IMR-90 (cell line): ENCODE measurements at regions not wholly inside any gene's neighbourhood (a gene's known extent, or its start where the extent isn't known, plus 50 kb on each side); places are given as distances from the start of the nearest gene placed in this dataset.

Source experiments
- ATAC-seq: fragments of 200-7000 bp; cut with Tn5 transposase; 2 replicates; pipeline ENCODE4 v1.9.1; 2020; ENCODE audit warnings: low read depth, mild to moderate bottlenecking, moderate library complexity
- BruUV-seq: library from RNA; stranded (reverse); fragments of 400-500 nt; replicated peaks from 2 replicates; lab custom pipeline; 2021; lab: Mats Ljungman, UMichigan
- CTCF ChIA-PET: fragments of 300-600 bp; formaldehyde crosslinking; extraction: SDS; loops from one replicate; lab custom pipeline; 2021; ENCODE audit warnings: antibody characterized with exemption; lab: Yijun Ruan, JAX
- POLR2A ChIA-PET: fragments of 300-600 bp; sonication (Branson Sonifier 250); formaldehyde crosslinking; loops from one replicate; lab custom pipeline; 2022; ENCODE audit warnings: antibody characterized with exemption; ENCODE audit not compliant: unreplicated experiment; lab: Charles Lee
- DNase-seq: peaks from one replicate; pipeline ENCODE4 v3.0.0; 2013
- H2AFZ ChIP-seq: replicated peaks from 2 replicates; pipeline ENCODE3; 2013; ENCODE audit warnings: low read length, mild to moderate bottlenecking; ENCODE audit not compliant: poor library complexity
- H2AK5ac ChIP-seq: 2 replicates; pipeline ENCODE4 v1.6.1; 2013; ENCODE audit warnings: low read depth, low read length, inconsistent platforms
- H2AK9ac ChIP-seq: replicated peaks from 2 replicates; pipeline ENCODE3; 2013; ENCODE audit warnings: mild to moderate bottlenecking, low read depth, low read length, moderate library complexity; ENCODE audit not compliant: poor library complexity
- H2BK120ac ChIP-seq: 2 replicates; pipeline ENCODE4 v1.6.1; 2013; ENCODE audit warnings: low read depth, low read length, inconsistent platforms
- H2BK15ac ChIP-seq: 3 replicates; pipeline ENCODE4 v1.6.1; 2013; ENCODE audit warnings: low read depth, low read length, inconsistent platforms
- H2BK20ac ChIP-seq: 2 replicates; pipeline ENCODE4 v1.6.1; 2013; ENCODE audit warnings: low read depth, mild to moderate bottlenecking, inconsistent platforms, low read length, moderate library complexity
- H2BK5ac ChIP-seq: 2 replicates; pipeline ENCODE4 v1.6.1; 2013; ENCODE audit warnings: mild to moderate bottlenecking, low read depth, low read length, inconsistent platforms; ENCODE audit not compliant: poor library complexity, severe bottlenecking
- H3K14ac ChIP-seq: replicated peaks from 2 replicates; pipeline ENCODE4 v1.6.1; 2013; ENCODE audit warnings: low read depth, low read length, inconsistent platforms
- H3K18ac ChIP-seq: 2 replicates; pipeline ENCODE4 v1.6.1; 2013; ENCODE audit warnings: low read depth, low read length, control low read depth
- H3K23ac ChIP-seq: 2 replicates; pipeline ENCODE4 v1.6.1; 2013; ENCODE audit warnings: low read depth, low read length, inconsistent platforms
- H3K27ac ChIP-seq: 2 replicates; pipeline ENCODE4 v1.5.1; 2013; ENCODE audit warnings: mild to moderate bottlenecking, control low read depth, low read length; ENCODE audit not compliant: insufficient read depth
- H3K27me3 ChIP-seq: 2 replicates; pipeline ENCODE4 v1.6.1; 2013; ENCODE audit warnings: low read length; ENCODE audit not compliant: control insufficient read depth, insufficient read depth
- H3K36me3 ChIP-seq: 2 replicates; pipeline ENCODE4 v1.6.1; 2013; ENCODE audit warnings: low read length, mixed read lengths; ENCODE audit not compliant: control insufficient read depth, insufficient read depth
- H3K4ac ChIP-seq: 2 replicates; pipeline ENCODE4 v1.6.1; 2013; ENCODE audit warnings: low read depth, low read length, inconsistent platforms
- H3K4me1 ChIP-seq: 2 replicates; pipeline ENCODE4 v1.6.1; 2013; ENCODE audit warnings: low read length, mixed read lengths; ENCODE audit not compliant: control insufficient read depth, insufficient read depth
- H3K4me2 ChIP-seq: 2 replicates; pipeline ENCODE4 v1.6.1; 2013; ENCODE audit warnings: low read depth, mild to moderate bottlenecking, control low read depth, low read length, moderate library complexity
- H3K4me3 ChIP-seq: 2 replicates; pipeline ENCODE4 v1.5.1; 2013; ENCODE audit warnings: low read depth, mild to moderate bottlenecking, control low read depth, low read length, moderate library complexity; ENCODE audit not compliant: insufficient read depth
- H3K56ac ChIP-seq: 2 replicates; pipeline ENCODE4 v1.6.1; 2013; ENCODE audit warnings: low read length, inconsistent platforms; ENCODE audit not compliant: insufficient read depth; ENCODE audit errors: extremely low read depth
- H3K79me1 ChIP-seq, 2 experiments: 2 replicates each; pipeline ENCODE4 v1.6.1; 2013; ENCODE audit warnings: low read length in 2 of 2, inconsistent platforms in 1 of 2, low read depth in 1 of 2
- H3K9ac ChIP-seq: 2 replicates; pipeline ENCODE4 v1.6.1; 2013; ENCODE audit warnings: low read depth, low read length, control low read depth
- H3K9me1 ChIP-seq: 2 replicates; pipeline ENCODE4 v1.6.1; 2013; ENCODE audit warnings: low read length, inconsistent platforms; ENCODE audit not compliant: insufficient read depth
- H3K9me3 ChIP-seq: 2 replicates; pipeline ENCODE4 v1.6.1; 2013; ENCODE audit warnings: low read length; ENCODE audit not compliant: control insufficient read depth, insufficient read depth
- H4K20me1 ChIP-seq: 2 replicates; pipeline ENCODE4 v1.6.1; 2013; ENCODE audit warnings: low read length, inconsistent platforms; ENCODE audit not compliant: insufficient read depth
- H4K5ac ChIP-seq: 2 replicates; pipeline ENCODE4 v1.6.1; 2013; ENCODE audit warnings: mild to moderate bottlenecking, low read depth, low read length, control low read depth
- H4K8ac ChIP-seq, 2 experiments: 2 replicates each; pipeline ENCODE4 v1.6.1; 2013; ENCODE audit warnings: low read depth in 2 of 2, low read length in 2 of 2, control low read depth in 1 of 2, inconsistent platforms in 1 of 2
- H4K91ac ChIP-seq: 2 replicates; pipeline ENCODE4 v1.6.1; 2013; ENCODE audit warnings: low read depth, low read length, inconsistent platforms; ENCODE audit not compliant: insufficient read depth
- BHLHE40 ChIP-seq: fragments of 150-350 bp; IDR thresholded peaks from 2 replicates; pipeline ENCODE4 v1.6.1; 2016; ENCODE audit warnings: mild to moderate bottlenecking, low read depth, low read length
- CHD1 ChIP-seq: IDR thresholded peaks from 2 replicates; pipeline ENCODE4 v1.6.1; 2012; ENCODE audit warnings: low read depth, low read length, improper control_type of control experiment
- MAZ ChIP-seq: IDR thresholded peaks from 2 replicates; pipeline ENCODE4 v1.6.1; 2012; ENCODE audit warnings: low read depth, mild to moderate bottlenecking, low read length, improper control_type of control experiment, moderate library complexity, borderline replicate concordance
- POLR2A ChIP-seq: IDR thresholded peaks from 2 replicates; pipeline ENCODE4 v1.6.1; 2012; ENCODE audit warnings: mild to moderate bottlenecking, low read depth, low read length
- RAD21 ChIP-seq: IDR thresholded peaks from 2 replicates; pipeline ENCODE4 v1.6.1; 2012; ENCODE audit warnings: low read length, improper control_type of control experiment
- SMC3 ChIP-seq: fragments of 150-350 bp; IDR thresholded peaks from 2 replicates; pipeline ENCODE4 v1.6.1; 2016; ENCODE audit warnings: low read depth, mild to moderate bottlenecking, antibody characterized with exemption, low read length, moderate library complexity
- WGBS, 2 experiments: methylation state at CpG; one replicate each; pipeline versions ENCODE4 v1.1.5 to v1.1.7; 2013; ENCODE audit warnings: missing lambda C conversion rate in 2 of 2; ENCODE audit not compliant: insufficient read length in 1 of 2; ENCODE audit errors: extremely low coverage in 2 of 2; 5-methylcytosine and 5-hydroxymethylcytosine counted together
- dilution Hi-C: fragments of 300-500 bp; cut with HindIII; formaldehyde crosslinking; loops from one replicate; pipeline ENCODE4 v1.14.3; 2018; ENCODE audit warnings: low sequenced_read_pairs; ENCODE audit not compliant: unreplicated experiment
- in situ Hi-C: fragments of 300-500 bp; cut with MboI; formaldehyde crosslinking; loops from 3 replicates; pipeline ENCODE4 v1.14.3; 2019; ENCODE audit warnings: low sequenced_read_pairs, inconsistent platforms, mixed read lengths
- intact Hi-C: fragments of 100-400 bp; cut with micrococcal nuclease; formaldehyde crosslinking; loops from 2 replicates; pipeline ENCODE4 v1.10.0; 2022
- TF ChIP-seq, protein P1 (sequence below): fragments of 150-350 bp; IDR thresholded peaks from 2 replicates; pipeline ENCODE4 v1.6.1; 2016; ENCODE audit warnings: low read depth, mild to moderate bottlenecking, low read length, moderate library complexity, borderline replicate concordance

DNA sequence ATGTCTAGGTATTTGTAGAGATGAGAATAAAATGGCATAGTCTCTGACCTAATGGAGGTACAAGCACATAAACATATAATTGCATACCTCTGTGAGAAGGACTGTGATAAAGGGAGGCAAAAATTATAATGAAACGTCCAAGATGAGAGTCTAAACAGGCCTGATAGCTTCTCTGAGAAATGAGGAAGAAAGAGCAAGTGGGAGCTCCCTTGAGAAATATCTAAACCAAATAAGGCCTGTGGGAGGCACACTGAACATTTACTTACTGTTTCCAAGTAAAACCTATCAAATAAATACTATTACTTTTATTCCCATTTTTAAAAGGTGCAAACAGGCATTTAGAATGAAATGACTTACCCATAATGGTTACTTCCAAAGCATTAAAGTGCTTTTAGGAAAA lies 125.6 kb upstream of the PAPPA start:
- no peaks in the 10 kb centered on the region for H3K27me3 ChIP-seq
- no peak for TF ChIP-seq SMC3
- no peak for TF ChIP-seq POLR2A
- TF ChIP-seq BHLHE40: no peak
- TF ChIP-seq, protein P1, sequence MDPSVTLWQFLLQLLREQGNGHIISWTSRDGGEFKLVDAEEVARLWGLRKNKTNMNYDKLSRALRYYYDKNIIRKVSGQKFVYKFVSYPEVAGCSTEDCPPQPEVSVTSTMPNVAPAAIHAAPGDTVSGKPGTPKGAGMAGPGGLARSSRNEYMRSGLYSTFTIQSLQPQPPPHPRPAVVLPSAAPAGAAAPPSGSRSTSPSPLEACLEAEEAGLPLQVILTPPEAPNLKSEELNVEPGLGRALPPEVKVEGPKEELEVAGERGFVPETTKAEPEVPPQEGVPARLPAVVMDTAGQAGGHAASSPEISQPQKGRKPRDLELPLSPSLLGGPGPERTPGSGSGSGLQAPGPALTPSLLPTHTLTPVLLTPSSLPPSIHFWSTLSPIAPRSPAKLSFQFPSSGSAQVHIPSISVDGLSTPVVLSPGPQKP: no peak
- no peak for TF ChIP-seq MAZ
- TF ChIP-seq RAD21: no peak
- no peak for TF ChIP-seq CHD1
- H4K5ac ChIP-seq: peak overlapping the region; percentile 100
- H3K36me3 ChIP-seq: no peaks in the 10 kb centered on the region
- peak overlapping the region; percentile 100 for H3K18ac ChIP-seq
- H3K9me1 ChIP-seq: no peaks in the 10 kb centered on the region
- peak overlapping the region; percentile 98 for H2BK120ac ChIP-seq
- ChIA-PET POLR2A (interaction anchor here (1.4 kb wide), 1 partner anchor 125 kb away, joined by 7 read pairs; no protein-coding TSS in a partner anchor), CTCF (interaction anchor here (1.0 kb wide), 1 partner anchor 125 kb away, joined by 3 read pairs; no protein-coding TSS in a partner anchor)
- peaks cover 11% of the 10 kb centered on the region for H3K9me3 ChIP-seq
- 0 out of 2 replicates have a peak overlapping the region, but pooled peaks have one; percentile 27 for H2AK5ac ChIP-seq
- no peak overlapping the region for H2AK9ac ChIP-seq
- no peaks in the 10 kb centered on the region for H4K20me1 ChIP-seq
- H3K4me3 ChIP-seq: no peak overlapping the region
- peak overlapping the region; percentile 96 for H2BK20ac ChIP-seq
- in situ Hi-C loops (no loop called here), dilution Hi-C loops (no loop called here), intact Hi-C loops (loop anchor here (1.0 to 5.0 kb wide), 2 partner anchors 124 to 436 kb away; no protein-coding TSS in a partner anchor)
- H3K4me2 ChIP-seq: no peak overlapping the region; the same call in 1 of the 2 replicates
- H2AFZ ChIP-seq: no peak overlapping the region
- H2BK5ac ChIP-seq: peak overlapping the region; percentile 100
- peak overlapping the region; percentile 88 for H4K91ac ChIP-seq
- peak overlapping the region; percentile 87; the same call in 1 of the 2 replicates for H3K4ac ChIP-seq
- H3K79me1 ChIP-seq: no peaks in the 10 kb centered on the region
- H4K8ac ChIP-seq: peak overlapping the region; percentile 86 to 93
- H3K9ac ChIP-seq: no peak overlapping the region
- peak; percentile 75 for ATAC-seq
- peak; percentile 46 for DNase-seq
- no CpG with 5 or more reads among the region's 1 CpG for WGBS, 2 experiments
- H3K14ac ChIP-seq: peak overlapping the region; percentile 97
- TSS peak; percentile 39 for BruUV-seq
- peak overlapping the region; percentile 49; the same call in 1 of the 2 replicates for H3K56ac ChIP-seq
- H3K23ac ChIP-seq: peak overlapping the region; percentile 88
- peaks cover 5% of the 10 kb centered on the region for H3K4me1 ChIP-seq
- peak overlapping the region; percentile 66 for H2BK15ac ChIP-seq
- peak overlapping the region; percentile 97 for H3K27ac ChIP-seq
